Right atrium auricular region (tissue), 2 donors: ENCODE measurements at regions not wholly inside any gene's neighbourhood (a gene's known extent, or its start where the extent isn't known, plus 50 kb on each side); places are given as distances from the start of the nearest gene placed in this dataset.

Experiments used
- DNase-seq: peaks from one replicate; pipeline ENCODE4 v3.0.0-alpha.2; 2019; ENCODE audit warnings: low spot score
- H3K27ac ChIP-seq, 2 donors: fragments of 200-600 bp; sonication (generic); 1 replicate in 1 of 2; 2 replicates in 1 of 2; pipeline ENCODE4 v1.5.1; 2016 to 2019
- H3K27me3 ChIP-seq, 2 donors: fragments of 200-600 bp; sonication (generic); one replicate each; pipeline versions ENCODE4 v1.5.1 to v1.6.0; 2017 to 2019
- H3K36me3 ChIP-seq: fragments of 200-600 bp; sonication (generic); one replicate; pipeline ENCODE4 v1.5.1; 2016
- H3K4me1 ChIP-seq, 2 donors: fragments of 200-600 bp; sonication (generic); one replicate each; pipeline versions ENCODE4 v1.5.1 to v1.6.0; 2017 to 2019
- H3K4me3 ChIP-seq, 2 donors: fragments of 200-600 bp; sonication (generic); 1 replicate in 1 of 2; 2 replicates in 1 of 2; pipeline ENCODE4 v1.5.1; 2017 to 2019; ENCODE audit warnings: mild to moderate bottlenecking in 1 of 2, moderate library complexity in 1 of 2
- H3K9me3 ChIP-seq, 2 donors: fragments of 200-600 bp; sonication (generic); one replicate each; pipeline ENCODE4 v1.5.1; 2019
- TF ChIP-seq, protein P1 (sequence below), 2 donors: fragments of 200-600 bp; sonication (generic); IDR thresholded peaks; one replicate each; pipeline ENCODE4 v1.5.1; 2019; ENCODE audit warnings: antibody characterized with exemption in 2 of 2

DNA sequence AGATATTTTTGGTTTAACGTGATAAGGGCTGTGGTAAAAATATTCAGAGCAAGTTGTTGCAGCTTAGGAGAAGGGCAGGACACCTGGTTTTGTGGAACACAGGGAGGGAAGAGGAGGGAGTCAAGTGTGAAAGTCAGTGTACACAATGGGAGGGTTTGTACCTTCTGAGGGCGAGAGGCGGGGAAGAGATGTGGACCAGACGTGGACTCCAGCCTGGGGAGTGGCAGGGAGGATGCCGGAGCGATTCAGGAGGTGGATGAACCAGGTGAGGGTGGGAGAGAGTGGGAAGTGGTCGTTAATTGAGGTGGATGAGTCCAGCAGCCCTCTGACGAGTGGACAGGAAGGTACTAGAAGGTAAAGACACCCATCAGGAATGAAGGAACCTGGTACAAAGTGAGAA, 52.2 kb upstream of the IRF2BP2 start:
- Histone ChIP-seq H3K9me3 (peaks cover 0 to 4% of the 10 kb centered on the region in 2 donors), H3K27ac (no peak overlapping the region), H3K27me3 (no peaks in the 10 kb centered on the region), H3K4me3 (no peak overlapping the region), H3K36me3 (no peaks in the 10 kb centered on the region), H3K4me1 (peaks cover 0 to 12% of the 10 kb centered on the region in 2 donors)
- TF ChIP-seq, protein P1, sequence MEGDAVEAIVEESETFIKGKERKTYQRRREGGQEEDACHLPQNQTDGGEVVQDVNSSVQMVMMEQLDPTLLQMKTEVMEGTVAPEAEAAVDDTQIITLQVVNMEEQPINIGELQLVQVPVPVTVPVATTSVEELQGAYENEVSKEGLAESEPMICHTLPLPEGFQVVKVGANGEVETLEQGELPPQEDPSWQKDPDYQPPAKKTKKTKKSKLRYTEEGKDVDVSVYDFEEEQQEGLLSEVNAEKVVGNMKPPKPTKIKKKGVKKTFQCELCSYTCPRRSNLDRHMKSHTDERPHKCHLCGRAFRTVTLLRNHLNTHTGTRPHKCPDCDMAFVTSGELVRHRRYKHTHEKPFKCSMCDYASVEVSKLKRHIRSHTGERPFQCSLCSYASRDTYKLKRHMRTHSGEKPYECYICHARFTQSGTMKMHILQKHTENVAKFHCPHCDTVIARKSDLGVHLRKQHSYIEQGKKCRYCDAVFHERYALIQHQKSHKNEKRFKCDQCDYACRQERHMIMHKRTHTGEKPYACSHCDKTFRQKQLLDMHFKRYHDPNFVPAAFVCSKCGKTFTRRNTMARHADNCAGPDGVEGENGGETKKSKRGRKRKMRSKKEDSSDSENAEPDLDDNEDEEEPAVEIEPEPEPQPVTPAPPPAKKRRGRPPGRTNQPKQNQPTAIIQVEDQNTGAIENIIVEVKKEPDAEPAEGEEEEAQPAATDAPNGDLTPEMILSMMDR (IDR thresholded peaks at IDR 0.05): no peak
- DNase-seq: no peak

DNA sequence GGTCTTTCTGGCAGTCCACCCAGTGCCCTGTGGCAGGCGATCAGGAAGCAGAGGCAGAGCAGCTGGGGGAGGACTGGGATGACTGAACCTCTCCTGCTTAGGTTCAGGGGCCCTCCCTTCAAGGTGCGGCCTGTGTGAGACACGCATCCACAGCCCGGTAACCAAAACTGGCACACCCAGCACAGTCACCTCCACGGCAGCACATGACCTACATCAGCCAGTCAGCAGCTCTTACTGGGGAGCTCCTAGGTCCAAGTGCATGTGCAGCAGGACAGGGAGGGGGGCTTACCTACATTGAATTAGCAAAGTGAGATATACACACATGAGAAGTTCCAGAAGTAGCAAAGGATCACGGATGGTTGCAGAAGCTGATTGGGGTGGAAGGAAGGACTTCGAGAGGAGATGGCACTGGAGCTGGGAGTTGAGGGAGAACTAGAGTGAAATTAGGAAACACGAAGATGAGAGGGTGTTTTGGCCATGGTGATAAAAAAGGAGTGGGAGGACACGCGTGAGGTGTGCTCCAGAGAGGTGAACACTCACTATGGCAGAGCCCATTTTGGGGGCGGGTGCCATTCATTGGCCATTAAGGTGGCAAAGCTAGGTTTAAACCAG, 51.4 kb upstream of the IRF2BP2 start:
- Histone ChIP-seq H3K36me3 (no peaks in the 10 kb centered on the region), H3K4me1 (peaks cover 0 to 12% of the 10 kb centered on the region in 2 donors), H3K9me3 (no peaks in the 10 kb centered on the region), H3K27ac (no peak overlapping the region), H3K4me3 (no peak overlapping the region), H3K27me3 (no peaks in the 10 kb centered on the region)
- TF ChIP-seq, protein P1 (IDR thresholded peaks at IDR 0.05): no peak
- DNase-seq: no peak

DNA sequence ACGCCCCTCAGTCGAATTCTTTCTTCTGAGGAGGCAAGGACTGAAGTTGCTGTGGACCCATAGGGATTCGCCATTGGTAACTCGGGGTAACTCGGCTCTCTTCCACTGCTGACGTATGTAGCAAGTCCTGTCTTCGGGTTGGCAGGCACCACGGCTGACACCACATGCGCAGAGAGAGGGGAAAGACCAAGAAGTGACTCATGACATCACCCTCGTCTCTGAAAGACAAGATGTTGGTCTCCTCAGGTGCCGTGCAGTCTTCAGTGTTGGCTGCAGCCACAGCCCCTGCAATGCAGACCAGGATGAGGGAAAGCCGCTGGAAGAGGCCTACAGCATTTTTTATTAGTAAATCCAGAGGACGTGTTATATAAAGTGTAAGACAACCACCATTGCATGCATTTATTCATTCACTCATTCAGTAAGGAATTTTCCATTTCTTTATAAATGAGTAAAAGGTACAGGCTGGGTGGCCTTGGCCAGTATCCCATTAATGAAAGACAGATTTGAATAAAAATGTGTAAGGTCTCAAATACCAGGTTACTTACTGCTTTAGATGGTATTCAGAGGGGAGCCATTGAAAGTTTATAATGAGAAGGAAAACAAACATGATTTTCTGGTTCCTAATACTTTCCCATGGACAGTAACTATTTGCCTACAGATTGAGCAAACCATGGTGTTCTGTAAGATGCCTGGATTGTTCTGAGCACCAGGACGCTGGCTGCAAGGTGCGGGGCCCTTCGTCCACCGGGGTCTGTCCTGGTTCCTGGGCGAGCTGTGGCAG, 50.7 kb upstream of the IRF2BP2 start:
- Histone ChIP-seq H3K27ac (no peak overlapping the region), H3K4me1 (peaks cover 0 to 12% of the 10 kb centered on the region in 2 donors)

More for the DNA sequence above, 50.7 kb upstream of the IRF2BP2 start:
- DNase-seq: no peak
- Histone ChIP-seq H3K36me3 (no peaks in the 10 kb centered on the region), H3K4me3 (no peak overlapping the region), H3K9me3 (no peaks in the 10 kb centered on the region), H3K27me3 (no peaks in the 10 kb centered on the region)
- TF ChIP-seq, protein P1 (IDR thresholded peaks at IDR 0.05): no peak
